ENCODE measurements at regions not wholly inside any gene's neighbourhood (a gene's known extent, or its start where the extent isn't known, plus 50 kb on each side); places are given as distances from the start of the nearest gene placed in this dataset.

GRCh38 chr5:8033261-8033660, 164.3 kb downstream of the MTRR start:
- FAIRE-seq: no peak
- Histone ChIP-seq H2AK5ac (ENCODE audit: low read depth, low read length) (no peak overlapping the region), H3K4me3 (ENCODE audit: extremely low read depth in 1 of 4, insufficient read depth in 2 of 4, low read depth in 3 of 4, low read length in 4 of 4) (no peak overlapping the region), H2BK120ac (replicated peaks; ENCODE audit: low read depth, low read length) (no peak overlapping the region), H3K4me1 (replicated peaks in 1 of 4; ENCODE audit: control insufficient read depth in 3 of 4, insufficient read depth in 4 of 4, low read length in 3 of 4) (no peaks in the 10 kb centered on the region), H3K79me2 (ENCODE audit: control insufficient read depth in 1 of 2, insufficient read depth in 2 of 2, low read length in 2 of 2) (no peaks in the 10 kb centered on the region), H3K79me1 (ENCODE audit: low read depth, low read length) (no peaks in the 10 kb centered on the region), H2BK20ac (ENCODE audit: low read length) (no peak overlapping the region), H3K23ac (ENCODE audit: insufficient read length) (no peak overlapping the region), H3K4me2 (ENCODE audit: insufficient read depth in 1 of 2, low read depth in 2 of 2, low read length in 2 of 2) (no peak overlapping the region), H4K20me1 (replicated peaks in 1 of 2; ENCODE audit: control insufficient read depth in 1 of 2, insufficient read depth in 2 of 2, low read length in 2 of 2) (no peaks in the 10 kb centered on the region), H4K8ac (ENCODE audit: extremely low read depth, insufficient read depth, low read length) (no peak overlapping the region), H3K36me3 (ENCODE audit: control insufficient read depth in 2 of 4, insufficient read depth in 4 of 4, low read length in 3 of 4) (no peaks in the 10 kb centered on the region), H3K27me3 (replicated peaks in 1 of 4; ENCODE audit: control insufficient read depth in 3 of 4, extremely low read depth in 1 of 4, insufficient read depth in 3 of 4, low read length in 3 of 4) (no peaks in the 10 kb centered on the region), H3K9me3 (ENCODE audit: insufficient read depth in 2 of 2, low read depth in 1 of 2, low read length in 1 of 2) (no peaks in the 10 kb centered on the region), H2BK5ac (ENCODE audit: low read depth, low read length) (no peak overlapping the region), H3K4ac (replicated peaks; ENCODE audit: insufficient read length, low read depth, low read length) (no peak overlapping the region), H3K9ac (replicated peaks in 1 of 4; ENCODE audit: extremely low read depth in 1 of 4, low read depth in 3 of 4, low read length in 3 of 4) (no peak overlapping the region), H3K56ac (replicated peaks; ENCODE audit: insufficient read length, low read depth, low read length) (no peak overlapping the region), H3K14ac (ENCODE audit: insufficient read length) (no peak overlapping the region), H2BK15ac (ENCODE audit: low read length) (no peak overlapping the region), H2BK12ac (ENCODE audit: low read depth, low read length) (no peak overlapping the region), H3K27ac (ENCODE audit: low read depth, low read length) (no peak overlapping the region), H4K5ac (ENCODE audit: insufficient read length, low read depth, low read length) (no peak overlapping the region), H3K18ac (ENCODE audit: extremely low read depth, low read length) (no peak overlapping the region), H2AFZ (ENCODE audit: low read length) (no peak overlapping the region), H3K23me2 (ENCODE audit: low read depth, low read length) (no peaks in the 10 kb centered on the region), H4K91ac (replicated peaks; ENCODE audit: insufficient read length, low read length) (no peak overlapping the region)
- CTCF ChIA-PET (ENCODE audit: partially characterized antibody): interaction anchor here (0.8 kb wide), 1 partner anchor 151 kb away, joined by 3 read pairs; no protein-coding TSS in a partner anchor
- POLR2A ChIA-PET (ENCODE audit: partially characterized antibody): no interaction called here
- 85% methylated on average over 3 of the region's 3 CpGs; no CpG with 5 or more reads in 1 of the 2 experiments for WGBS, 2 experiments (ENCODE audit: extremely low coverage in 1 of 2, insufficient coverage in 1 of 2, insufficient read length in 1 of 2, insufficient replicate concordance in 2 of 2, low coverage in 1 of 2, low lambda C conversion rate in 2 of 2, missing lambda C conversion rate in 1 of 2)
- TF ChIP-seq JUND (IDR thresholded peaks at IDR 0.05; ENCODE audit: low read length) (no peak), GTF2F1 (IDR thresholded peaks at IDR 0.05; ENCODE audit: borderline replicate concordance, low read depth, low read length) (no peak), RAD21 (IDR thresholded peaks at IDR 0.05 in 1 of 2, conservative IDR thresholded peaks at IDR 0.05 in 1 of 2; ENCODE audit: low read depth in 2 of 2, low read length in 2 of 2) (no peak), PHF8 (conservative IDR thresholded peaks at IDR 0.05; ENCODE audit: low read depth, low read length) (no peak), HDAC6 (IDR thresholded peaks at IDR 0.05; ENCODE audit: low read depth, low read length) (no peak)
- no peak for DNase-seq (ENCODE audit: low read depth in 1 of 2, low spot score in 2 of 2)

Measured in H1 (cell line).